Endothelial cell of hepatic sinusoid (primary cell): ENCODE measurements at regions not wholly inside any gene's neighbourhood (a gene's known extent, or its start where the extent isn't known, plus 50 kb on each side); places are given as distances from the start of the nearest gene placed in this dataset.

ENCODE experiments used
- in situ Hi-C: cut with HindIII; loops from 2 replicates; pipeline ENCODE4 v1.10.0; 2017; ENCODE audit warnings: low sequenced_read_pairs

DNA sequence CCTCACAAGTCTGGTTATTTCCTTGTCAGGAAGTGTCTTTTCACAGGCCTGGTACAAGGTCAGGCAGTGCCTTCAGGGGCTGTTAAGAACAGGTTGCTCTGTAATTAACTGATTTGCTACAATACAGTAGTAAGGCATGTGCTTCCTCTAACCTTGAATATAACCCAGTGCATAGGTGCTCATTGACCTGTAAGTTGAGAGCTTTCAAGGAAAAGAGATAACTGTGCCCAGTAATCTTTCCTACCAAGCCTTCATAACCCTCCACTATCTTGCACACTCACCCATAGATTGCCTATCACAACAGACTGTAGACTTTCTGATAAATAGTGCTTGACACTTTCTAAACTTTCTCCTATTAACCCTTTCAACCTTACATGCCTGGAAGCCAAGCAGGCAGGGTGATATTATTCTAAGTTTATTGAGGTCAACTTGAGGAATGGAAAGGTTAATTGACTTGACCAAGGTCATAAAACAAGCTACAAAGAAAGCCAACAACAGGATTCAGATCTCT, 148.1 kb downstream of the PPARGC1A start:
- in situ Hi-C loops = no loop called here

DNA sequence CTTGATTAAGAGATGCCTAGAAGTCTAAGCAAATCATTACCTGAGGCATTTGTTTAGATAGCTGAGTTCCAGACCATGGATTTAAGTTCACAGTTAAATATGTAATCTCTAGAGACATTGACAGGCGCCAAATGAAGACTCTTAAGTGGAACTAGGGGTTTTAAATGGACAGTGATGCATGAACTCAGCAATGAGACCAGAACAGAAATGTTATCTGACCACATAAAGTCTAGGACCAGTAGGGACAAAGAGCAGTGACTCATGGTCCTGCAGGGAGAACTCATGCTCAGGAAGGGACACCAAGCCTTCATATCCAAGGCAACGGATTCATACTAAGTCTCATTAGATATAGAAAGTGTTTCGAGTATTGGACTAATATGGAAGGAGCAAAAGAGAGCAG, 152.3 kb downstream of the PPARGC1A start:
- in situ Hi-C loops = no loop called here

DNA sequence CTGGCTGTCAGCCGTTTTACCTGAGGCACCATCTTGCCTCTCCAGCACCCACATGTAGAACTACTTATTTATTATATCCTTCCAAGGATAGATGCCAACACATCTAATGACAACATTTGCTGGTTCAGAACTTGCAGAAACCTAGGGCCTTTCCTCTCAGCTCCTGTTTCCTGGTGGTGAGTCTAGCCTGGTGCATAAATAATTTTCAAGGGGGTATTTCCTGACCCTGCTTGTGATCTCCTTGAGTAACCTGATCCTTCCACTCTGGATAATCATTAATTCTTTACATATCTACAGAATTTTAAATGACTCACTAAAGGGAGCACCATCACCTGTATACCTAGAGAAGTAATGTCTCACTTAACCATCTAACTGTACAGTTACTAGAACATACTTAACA, 153.4 kb downstream of the PPARGC1A start:
- in situ Hi-C loops = no loop called here

DNA sequence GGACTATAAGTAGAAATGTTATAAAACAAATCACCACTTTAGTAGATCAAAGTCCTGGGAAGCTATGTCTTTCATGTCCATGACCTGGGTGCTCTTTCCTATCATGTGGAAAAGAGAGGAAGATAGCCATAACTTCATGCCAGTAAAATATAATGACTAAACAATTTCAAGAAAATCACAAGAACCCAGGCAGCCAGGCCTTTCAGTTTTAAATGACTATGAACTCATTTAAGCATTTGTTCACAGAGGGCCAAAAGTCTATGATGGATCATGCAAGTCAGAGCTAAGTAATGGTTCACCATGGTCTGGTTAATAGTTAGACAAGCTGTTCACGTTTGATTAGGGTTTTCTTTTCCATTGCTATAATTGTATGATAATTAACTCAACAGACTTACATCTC, 155.8 kb downstream of the PPARGC1A start:
- in situ Hi-C loops = no loop called here

DNA sequence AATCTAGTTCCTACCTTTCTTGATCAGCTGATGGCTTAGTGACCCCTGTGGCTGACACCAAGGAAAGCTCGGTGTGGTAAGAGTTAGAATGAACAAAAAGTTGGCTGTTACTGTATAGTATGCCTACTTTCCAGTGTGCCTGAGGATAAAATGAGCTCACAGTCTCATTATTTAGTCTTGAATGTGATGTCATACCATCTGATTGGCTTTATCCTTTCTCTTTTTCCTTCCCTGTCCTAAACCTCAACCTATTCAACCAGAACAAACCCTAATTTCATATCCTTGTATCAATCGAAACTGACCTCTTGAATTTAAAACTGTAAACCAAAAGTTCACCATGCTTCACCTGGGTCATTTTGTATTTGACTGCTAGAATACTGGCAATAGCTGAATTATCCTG, 156.4 kb downstream of the PPARGC1A start:
- in situ Hi-C loops = no loop called here

DNA sequence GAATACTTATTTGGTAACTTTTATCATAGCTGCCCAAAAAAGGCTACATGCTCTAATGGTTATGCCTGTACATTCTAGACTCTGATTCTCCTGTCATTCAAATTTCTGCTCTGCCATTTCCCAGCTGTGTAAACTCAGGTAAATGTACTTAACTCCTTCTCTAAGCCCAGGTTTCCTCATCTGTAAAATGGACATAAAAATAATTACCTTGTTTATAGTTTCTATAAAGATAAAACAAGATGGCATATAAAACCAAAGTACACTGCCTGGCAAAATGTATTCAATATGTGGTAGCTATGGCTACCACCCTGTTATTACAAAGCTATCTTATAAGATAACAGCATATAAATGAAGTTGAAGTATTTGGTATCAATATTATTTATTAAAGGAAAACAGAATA, 158.8 kb downstream of the PPARGC1A start:
- in situ Hi-C loops = no loop called here

DNA sequence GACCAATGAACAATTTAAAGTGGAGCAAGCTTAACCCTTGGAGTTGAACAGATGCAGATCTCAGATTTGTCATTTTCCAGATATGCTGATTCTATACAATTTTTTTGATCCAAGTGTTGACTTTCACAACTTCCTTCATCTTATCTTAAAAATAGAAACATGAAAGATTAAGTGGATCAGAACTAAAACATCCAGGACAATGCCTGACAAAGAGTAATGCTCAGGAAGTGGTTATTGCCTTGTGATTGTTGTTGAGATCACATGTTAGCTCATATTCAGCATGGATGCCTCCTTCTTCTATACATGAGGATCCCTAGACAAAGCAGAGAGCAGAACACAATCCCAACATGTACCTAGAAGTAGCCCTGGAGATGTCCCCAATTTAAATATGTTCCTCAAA, 160.9 kb downstream of the PPARGC1A start:
- in situ Hi-C loops = no loop called here

DNA sequence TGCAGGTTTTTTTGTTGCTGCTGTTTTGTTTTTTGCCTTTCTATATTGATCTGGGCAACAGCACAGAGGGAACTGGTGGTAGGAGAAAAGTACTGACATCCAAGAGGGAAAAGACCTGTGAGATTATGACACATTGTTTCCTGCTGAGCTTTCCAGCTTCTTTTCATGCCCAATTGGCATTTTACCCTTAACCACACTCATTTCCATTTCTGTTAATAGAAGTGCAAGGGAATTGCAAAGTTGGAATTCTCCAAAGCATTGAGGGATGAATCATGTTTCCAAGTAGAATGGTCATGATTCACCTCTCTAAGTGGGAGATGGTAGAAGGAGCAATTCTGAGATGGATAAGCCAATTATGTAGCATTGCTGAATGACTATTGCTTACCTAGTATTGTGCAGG, 161.5 kb downstream of the PPARGC1A start:
- in situ Hi-C loops = no loop called here

DNA sequence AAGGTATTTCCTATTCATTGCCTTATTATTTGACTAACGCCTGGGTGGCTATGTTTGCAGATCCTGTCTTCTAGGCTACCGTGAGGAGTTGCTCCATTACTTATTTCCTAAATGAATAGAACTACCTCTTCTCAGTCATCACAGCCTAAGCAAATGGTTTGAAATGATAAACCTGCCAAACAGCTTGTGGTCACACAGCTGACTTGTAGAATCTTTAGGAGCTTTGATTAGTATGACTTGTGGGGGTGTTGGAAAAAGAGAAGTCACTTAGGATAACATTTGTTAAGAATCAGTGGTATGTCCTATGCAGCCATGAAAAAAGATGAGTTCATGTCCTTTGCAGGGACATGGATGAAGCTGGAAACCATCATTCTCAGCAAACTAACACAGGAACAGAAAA, 169.3 kb downstream of the PPARGC1A start:
- in situ Hi-C loops = no loop called here

DNA sequence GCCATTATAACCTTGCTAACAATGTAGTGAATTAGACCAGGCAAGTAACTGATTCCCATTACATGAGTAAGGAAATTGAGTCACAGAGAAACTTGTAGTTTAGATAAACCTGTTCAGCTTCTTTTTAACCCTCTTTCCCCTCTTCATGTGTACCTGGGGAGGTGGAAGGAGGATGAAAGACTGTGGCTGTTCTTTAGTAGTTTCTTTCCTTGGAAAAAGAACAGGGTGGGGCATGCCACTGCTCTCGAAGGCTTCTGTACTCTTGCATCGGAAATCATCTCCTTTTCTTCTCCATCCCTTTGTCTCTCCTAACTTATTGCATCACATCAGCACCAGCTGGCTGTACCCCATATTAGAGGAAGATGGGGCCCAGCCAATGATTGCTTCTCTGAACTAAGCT, 171.4 kb downstream of the PPARGC1A start:
- in situ Hi-C loops = no loop called here

DNA sequence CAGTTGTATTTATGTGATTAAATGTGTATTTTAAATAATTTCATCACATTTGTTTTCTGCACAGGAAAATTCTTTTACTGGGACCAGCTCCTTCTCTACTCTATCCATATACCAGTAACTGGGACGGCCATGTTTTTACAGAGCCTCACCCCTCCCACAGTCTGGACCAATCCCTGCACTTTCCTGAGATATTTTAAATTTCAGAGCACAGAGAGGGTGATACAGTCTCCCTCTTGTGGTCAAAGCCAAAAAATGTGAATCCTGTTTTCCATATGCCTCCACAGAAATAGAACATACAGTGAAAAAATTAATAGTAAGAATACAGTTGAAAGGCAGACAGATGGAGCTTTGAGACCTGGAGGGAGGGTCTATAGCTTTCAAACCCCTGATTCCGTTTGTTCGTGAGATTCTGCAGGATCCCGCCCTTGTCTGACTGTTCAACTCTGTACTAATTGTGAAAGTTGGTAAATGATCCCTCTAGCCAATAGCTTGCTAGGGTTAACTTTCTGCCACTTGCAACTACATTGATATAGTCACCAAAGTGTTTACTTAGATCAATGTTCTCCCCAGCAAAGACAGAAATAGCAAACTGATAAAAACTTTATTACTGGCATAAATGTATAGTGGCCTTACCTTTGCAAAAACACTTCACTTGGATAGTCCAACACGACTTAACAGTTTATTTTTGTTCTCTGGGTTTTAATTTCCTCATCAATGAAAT, 172.2 kb downstream of the PPARGC1A start:
- in situ Hi-C loops = no loop called here

DNA sequence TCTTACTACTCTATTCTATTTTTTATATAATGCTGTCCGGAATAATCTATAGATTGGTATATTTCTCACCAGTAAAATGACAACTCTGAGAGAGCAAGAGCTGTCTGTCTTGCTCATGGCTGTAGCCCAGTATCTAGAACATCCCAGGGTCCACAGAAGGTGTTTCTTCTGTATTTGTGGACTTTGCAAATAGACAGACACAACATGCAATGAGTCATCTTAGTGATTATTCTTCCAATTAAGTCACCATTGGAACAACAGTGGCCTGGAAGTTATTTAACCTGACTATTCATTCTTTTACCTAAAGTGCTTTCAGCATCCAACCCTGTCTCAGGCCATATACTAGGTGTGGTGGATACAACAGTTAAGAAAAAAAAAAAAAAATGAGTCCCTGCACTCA, 179.5 kb downstream of the PPARGC1A start:
- in situ Hi-C loops = no loop called here

DNA sequence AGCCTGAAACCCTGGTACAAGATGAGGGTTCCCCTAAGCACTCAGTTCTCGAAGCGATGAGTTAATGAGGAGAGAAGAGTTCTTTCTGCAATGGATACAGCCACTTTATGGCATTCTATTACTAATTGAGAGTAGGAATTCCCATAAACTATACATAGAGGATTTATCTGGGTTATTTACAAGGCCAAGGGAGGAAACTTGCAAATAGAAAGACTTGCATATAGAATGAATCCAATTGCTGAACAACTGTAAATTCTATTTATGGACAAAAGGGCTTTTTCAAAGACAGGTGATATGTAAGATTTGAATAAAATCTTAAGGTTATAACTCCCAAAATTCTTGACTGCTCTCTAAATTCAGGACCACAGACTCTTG, 182.2 kb downstream of the PPARGC1A start:
- in situ Hi-C loops = no loop called here

DNA sequence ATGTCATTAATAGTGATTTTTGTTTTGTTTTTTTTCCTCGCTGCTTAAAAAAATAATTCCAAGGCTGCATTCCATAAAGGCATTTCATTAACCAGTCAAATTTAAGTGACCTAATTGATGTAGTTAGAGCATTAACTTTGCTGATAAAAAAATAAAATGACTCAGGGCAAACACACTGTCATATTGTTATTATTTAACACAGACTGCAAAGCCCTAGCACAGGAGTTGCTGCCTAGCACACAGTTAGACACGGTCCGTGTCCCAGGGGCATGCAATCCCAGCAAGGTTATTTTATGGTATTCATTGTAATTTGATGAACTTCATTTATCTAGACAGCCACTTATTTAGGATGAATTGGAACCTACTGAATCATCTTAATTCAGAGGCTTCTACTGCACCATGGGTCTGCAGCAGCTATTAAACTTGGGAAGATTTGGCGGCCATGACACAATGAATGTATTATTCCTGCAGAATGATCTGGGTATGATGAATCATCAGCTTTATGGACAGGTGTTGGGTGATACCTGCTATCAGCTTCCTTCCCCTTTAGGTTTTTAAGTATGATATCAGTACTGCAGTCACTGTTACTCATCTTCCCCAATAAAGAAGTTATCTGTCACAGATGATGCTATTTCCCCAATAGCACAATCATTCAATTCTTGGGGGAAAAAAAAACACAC, 182.7 kb downstream of the PPARGC1A start:
- in situ Hi-C loops = no loop called here

DNA sequence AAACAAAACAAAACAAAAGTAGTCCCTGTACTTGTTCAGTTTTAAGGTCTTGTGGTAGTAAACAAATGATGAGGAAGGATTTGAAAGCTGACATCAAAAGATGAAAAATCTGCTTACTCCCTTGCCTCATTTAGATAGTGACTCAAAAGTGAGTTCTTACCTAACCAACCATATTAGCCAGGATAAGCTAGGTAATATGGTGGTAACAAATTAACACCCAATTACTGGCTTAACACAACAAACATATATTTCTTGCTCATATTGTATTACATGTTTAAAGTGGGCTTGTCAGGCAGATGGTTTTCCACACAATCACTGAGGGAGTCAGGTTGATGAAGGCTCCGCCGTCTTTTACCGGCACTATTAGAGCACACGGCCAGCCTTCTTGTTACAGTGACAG, 189.7 kb downstream of the PPARGC1A start:
- in situ Hi-C loops = no loop called here

DNA sequence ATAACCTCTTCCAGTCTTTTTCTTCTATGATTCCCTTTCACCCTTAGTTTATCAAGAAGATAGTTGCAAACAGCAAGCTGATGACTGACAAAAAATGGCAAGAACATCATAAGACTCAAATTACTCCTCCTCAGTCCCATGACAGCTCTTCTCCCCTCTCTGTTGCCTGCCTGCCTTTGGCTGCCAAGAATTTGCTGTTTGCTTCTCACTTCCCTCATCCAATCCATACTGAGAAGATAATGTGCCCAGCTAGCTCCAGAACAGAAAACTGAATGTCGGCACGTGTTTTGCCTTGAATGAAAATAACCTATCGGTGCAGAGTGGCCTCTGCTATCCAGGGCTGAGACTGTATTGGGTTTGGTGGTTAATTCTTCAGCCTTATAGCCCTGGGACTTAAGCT, 192.1 kb downstream of the PPARGC1A start:
- in situ Hi-C loops = no loop called here

DNA sequence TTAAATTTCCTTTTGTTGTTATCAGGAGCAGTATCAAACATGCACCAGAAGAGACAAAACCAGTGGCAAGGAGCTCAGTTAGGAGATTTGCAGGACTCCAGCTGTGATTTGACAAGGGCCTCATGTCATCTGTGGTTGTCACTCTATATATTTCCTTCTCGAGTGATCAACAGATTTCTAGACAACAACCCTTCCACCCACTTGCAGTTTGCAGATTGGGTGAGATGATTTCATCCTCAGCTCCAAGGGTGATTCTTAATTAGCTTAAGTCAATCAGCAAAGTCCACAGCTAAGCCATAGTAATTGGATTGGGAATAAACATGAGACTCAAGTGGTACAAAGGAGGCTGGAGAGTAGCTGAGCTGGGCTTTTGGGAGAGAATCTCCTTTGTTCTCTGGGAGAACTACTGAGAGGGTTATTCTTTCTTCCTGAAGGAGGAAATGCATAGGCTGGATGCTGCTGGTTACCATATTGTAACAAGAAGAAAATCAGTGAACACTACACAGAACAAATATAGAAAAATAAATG, 192.8 kb downstream of the PPARGC1A start:
- in situ Hi-C loops = no loop called here

DNA sequence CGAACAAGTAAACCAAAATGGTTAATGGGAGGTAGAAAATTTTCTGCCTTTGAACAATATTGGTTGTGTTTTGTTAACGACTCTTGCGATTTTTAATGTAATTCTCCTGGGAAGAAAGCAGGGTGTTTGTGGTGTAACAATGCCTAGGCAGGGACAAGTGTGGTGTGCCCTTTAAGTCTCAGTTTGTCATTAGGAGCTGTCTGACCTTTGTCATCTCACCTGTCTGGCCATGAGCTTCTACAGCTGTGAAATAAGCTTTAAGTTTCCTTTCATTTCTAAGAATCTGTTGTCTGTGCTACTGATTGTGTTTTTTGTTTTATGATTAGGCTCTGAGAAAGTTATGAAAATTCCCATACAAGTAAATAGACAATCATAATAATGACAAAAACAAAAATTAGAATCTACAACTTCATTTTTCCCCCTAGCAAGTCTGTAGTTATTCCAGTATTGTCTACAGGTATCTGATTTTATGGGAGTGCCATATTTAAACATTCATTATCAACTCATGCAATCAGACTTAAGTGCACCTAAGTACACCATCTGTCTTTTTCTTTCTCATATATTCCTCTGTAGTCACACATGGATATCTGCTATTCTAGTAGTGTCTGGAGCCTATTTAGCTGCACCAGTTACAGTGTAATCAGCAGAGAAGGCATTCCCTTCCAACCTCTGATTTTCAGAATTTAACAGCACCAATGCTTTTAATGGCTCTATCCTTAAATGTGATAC, 203.5 kb downstream of the PPARGC1A start:
- in situ Hi-C loops = no loop called here

DNA sequence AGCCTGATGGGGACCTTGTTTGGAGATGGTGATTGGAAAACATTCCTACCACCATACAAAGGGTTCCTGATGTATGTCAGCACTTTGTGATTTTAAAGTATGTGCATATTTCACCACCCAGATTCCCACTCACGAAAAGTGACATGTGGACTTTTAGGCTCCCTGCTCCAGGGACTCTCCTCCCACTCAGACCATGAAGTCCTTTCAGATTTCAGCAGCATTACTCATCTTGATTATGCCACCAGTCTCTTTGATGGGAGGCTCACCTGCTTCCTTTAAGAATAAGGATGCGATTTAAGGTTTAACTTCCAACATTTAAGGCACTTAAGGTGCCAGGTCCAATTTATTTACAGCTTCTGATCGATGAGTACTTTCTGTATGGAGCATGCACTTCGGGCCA, 204.4 kb downstream of the PPARGC1A start:
- in situ Hi-C loops = no loop called here

DNA sequence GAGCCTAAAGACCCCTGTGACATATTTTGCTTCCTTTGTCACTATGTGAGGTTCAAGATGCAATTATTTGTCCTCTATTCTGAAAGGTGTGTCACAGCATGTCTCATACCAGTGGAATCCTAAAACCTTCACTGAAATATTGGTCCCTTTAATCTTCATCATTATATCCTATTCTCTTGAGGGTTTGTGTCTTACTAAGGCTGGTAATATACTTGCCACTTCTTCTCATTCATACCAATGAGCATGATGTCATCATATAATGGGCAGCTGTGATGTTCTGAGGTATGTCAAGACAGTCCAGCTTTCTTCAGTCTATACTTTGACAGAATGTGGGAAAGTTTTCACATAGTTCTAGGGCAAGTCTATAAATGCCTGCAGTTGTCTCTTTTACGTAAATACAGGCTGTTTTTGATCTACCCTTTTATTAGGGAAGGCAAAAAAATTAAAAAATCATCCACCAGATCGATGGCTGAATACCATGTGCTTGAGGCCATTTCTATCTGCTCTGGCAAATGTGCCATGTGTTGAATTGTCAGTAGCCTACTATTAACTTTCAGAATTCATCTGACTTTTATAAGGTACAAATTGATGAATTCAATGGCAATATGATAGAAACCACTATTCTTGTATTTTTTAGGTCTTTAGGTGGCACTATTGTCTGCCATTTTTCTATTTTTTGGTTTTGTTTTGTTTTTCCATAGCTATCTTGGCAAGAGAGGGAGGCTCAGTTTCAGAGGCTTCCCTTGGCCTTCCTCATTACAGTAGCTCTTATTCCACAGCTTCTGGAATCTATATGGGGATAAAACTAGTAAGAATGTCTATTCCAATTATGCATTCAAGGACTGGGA, 209.0 kb downstream of the PPARGC1A start:
- in situ Hi-C loops = no loop called here

DNA sequence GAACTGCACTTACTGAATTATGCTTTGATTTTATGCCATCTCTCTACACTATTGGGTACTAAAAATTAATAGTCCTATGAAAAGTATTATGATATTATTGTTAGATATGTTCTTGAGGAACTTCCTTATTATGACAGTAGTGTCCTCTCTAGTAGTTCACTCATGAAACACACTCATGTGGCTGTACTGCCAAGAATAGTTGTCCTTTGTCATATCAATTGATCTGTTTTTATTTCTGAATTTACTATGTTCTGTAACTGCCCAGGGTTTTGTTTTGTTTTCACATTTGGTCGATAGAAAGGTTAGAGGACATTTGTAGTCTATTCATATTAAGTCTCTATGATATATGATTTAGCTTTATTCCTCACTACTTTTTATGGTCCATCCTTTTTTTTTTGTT, 215.2 kb downstream of the PPARGC1A start:
- in situ Hi-C loops = no loop called here
